Kidney (tissue), 13 donors: ENCODE measurements at regions not wholly inside any gene's neighbourhood (a gene's known extent, or its start where the extent isn't known, plus 50 kb on each side); places are given as distances from the start of the nearest gene placed in this dataset.

Source experiments
- DNase-seq, 5 donors: peaks; one replicate each; pipeline ENCODE4 v3.0.0-alpha.2; 2013 to 2020
- FAIRE-seq: peaks from 2 replicates; lab custom pipeline; 2012; peaks lifted over from hg19 to GRCh38; lab: Jason Lieb, UNC
- H3K27ac ChIP-seq, 2 donors: one replicate each; pipeline ENCODE4 v1.7.0; 2013; ENCODE audit warnings: low read depth in 2 of 2, low read length in 2 of 2, inconsistent platforms in 1 of 2
- H3K27me3 ChIP-seq: one replicate; pipeline ENCODE4 v1.7.1; 2013; ENCODE audit warnings: low read length, inconsistent platforms; ENCODE audit not compliant: control insufficient read depth, insufficient read depth
- H3K36me3 ChIP-seq, 3 donors: one replicate each; pipeline versions ENCODE4 v1.7.0 to v1.7.1; 2013; ENCODE audit warnings: low read length in 3 of 3, control low read depth in 1 of 3, inconsistent platforms in 1 of 3; ENCODE audit not compliant: insufficient read depth in 3 of 3, control insufficient read depth in 2 of 3
- H3K4me1 ChIP-seq, 3 donors: one replicate each; pipeline versions ENCODE4 v1.7.0 to v1.7.1; 2013; ENCODE audit warnings: low read length in 3 of 3, inconsistent platforms in 1 of 3, low read depth in 1 of 3; ENCODE audit not compliant: control insufficient read depth in 2 of 3, insufficient read depth in 2 of 3
- H3K4me3 ChIP-seq, 3 donors: one replicate each; pipeline versions ENCODE4 v1.7.0 to v1.8.1; 2013; ENCODE audit warnings: low read length in 3 of 3, control low read depth in 1 of 3, inconsistent platforms in 1 of 3
- H3K9ac ChIP-seq, 3 donors: one replicate each; pipeline versions ENCODE4 v1.7.0 to v1.7.1; 2013; ENCODE audit warnings: low read length in 3 of 3, control low read depth in 1 of 3, inconsistent platforms in 1 of 3
- H3K9me3 ChIP-seq, 3 donors: one replicate each; pipeline versions ENCODE4 v1.7.0 to v1.7.1; 2013; ENCODE audit warnings: low read length in 3 of 3, control low read depth in 1 of 3, inconsistent platforms in 1 of 3; ENCODE audit not compliant: control insufficient read depth in 2 of 3, insufficient read depth in 1 of 3
- intact Hi-C: fragments of 100-400 bp; cut with DNase I; formaldehyde crosslinking; loops from one replicate; pipeline ENCODE4 v1.11.1; 2022
- TF ChIP-seq, protein P1 (sequence below): IDR thresholded peaks from 3 replicates; pipeline ENCODE4 v1.5.1; 2012; ENCODE audit warnings: mild to moderate bottlenecking, moderate library complexity, borderline replicate concordance; ENCODE audit not compliant: insufficient read depth; ENCODE audit errors: extremely low read depth
- donor health status: control.
- donor health status: control.
- donor health status: control.
- donor health status: control.
- donor health status: control.
- donor health status: DM: yes; HTN: yes; CAD: no.
- donor health status: Normal renal cell carcinoma (clear cell type).

DNA sequence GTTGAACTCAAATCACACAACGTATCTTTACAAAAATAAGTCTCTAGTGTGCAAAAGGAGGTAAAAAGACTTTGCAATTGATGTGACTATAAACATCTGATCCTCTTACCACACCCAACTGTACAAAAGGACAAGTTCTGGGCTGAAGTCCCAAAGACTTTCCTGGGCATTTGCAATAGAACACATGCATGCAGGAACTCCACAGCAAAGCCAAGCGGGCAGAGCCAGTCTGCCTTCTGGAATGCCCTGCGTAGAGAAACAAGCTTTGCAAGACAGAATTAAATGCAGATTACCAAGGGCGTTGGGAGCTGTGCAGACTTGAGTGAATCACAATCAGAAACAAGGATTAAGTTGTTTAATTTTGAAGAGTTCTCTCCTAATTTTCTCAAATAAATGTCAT is 208.4 kb upstream of the ZNF521 start:
- no peak overlapping the region for H3K9ac ChIP-seq
- H3K4me1 ChIP-seq: no peaks in the 10 kb centered on the region
- no peak overlapping the region for H3K27ac ChIP-seq
- no peaks in the 10 kb centered on the region for H3K36me3 ChIP-seq
- intact Hi-C loops: no loop called here
- no peak for FAIRE-seq
- no peaks in the 10 kb centered on the region for H3K9me3 ChIP-seq
- no peaks in the 10 kb centered on the region for H3K27me3 ChIP-seq
- H3K4me3 ChIP-seq: no peak overlapping the region
- DNase-seq: no peak
- TF ChIP-seq, protein P1, sequence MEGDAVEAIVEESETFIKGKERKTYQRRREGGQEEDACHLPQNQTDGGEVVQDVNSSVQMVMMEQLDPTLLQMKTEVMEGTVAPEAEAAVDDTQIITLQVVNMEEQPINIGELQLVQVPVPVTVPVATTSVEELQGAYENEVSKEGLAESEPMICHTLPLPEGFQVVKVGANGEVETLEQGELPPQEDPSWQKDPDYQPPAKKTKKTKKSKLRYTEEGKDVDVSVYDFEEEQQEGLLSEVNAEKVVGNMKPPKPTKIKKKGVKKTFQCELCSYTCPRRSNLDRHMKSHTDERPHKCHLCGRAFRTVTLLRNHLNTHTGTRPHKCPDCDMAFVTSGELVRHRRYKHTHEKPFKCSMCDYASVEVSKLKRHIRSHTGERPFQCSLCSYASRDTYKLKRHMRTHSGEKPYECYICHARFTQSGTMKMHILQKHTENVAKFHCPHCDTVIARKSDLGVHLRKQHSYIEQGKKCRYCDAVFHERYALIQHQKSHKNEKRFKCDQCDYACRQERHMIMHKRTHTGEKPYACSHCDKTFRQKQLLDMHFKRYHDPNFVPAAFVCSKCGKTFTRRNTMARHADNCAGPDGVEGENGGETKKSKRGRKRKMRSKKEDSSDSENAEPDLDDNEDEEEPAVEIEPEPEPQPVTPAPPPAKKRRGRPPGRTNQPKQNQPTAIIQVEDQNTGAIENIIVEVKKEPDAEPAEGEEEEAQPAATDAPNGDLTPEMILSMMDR: no peak

DNA sequence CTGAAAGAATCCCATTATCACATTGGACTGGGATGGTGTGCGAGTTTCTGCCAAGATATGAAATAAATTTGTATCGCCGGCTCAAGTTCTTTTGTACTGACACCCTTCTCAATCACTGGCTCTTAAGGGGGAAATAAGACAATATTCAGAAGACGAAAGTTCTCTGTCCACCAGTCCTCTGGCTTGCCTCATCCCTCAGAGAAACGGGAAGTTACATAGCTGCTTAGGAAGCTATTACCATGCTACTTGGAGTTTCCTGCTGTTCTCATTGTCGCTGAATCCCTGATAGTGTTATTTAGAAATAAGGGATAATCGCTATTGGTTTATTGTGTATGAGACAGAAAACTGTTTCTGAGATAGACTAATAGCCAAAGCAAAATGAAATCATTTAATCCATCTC is 205.0 kb upstream of the ZNF521 start:
- FAIRE-seq (no peak), DNase-seq (no peak)
- no peak overlapping the region for H3K27ac ChIP-seq
- H3K4me3 ChIP-seq: no peak overlapping the region
- no peaks in the 10 kb centered on the region for H3K4me1 ChIP-seq
- intact Hi-C loops: no loop called here
- no peaks in the 10 kb centered on the region for H3K9me3 ChIP-seq
- H3K27me3 ChIP-seq: no peaks in the 10 kb centered on the region
- TF ChIP-seq, protein P1: no peak
- no peaks in the 10 kb centered on the region for H3K36me3 ChIP-seq
- H3K9ac ChIP-seq: no peak overlapping the region

DNA sequence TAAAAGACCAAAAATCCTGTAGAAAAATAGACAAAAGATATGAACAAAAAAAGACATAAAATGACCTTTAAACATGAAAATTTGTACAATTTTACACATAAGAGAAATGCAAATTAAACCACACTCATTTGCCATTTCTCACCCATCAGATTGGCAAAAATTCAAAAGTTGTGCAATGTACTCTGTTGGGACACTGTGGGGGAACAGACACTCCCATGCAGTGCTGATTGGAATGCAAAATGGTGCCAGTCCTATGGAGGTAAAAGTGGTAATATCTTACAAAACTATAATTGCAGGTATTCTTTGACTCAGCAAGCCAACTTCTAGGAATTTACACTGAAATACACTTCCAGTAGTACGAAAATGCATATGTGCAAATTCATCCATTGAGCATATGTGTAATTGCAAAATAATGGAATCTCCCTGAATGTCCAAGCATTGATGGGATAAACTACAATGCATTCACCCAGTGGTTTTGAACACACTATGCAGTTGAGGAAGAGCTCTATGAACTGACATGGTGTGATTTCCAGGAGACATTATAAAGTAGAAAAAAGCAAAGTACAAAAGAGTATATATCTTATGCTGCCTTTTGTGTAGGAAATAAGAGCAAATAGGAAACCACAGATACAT is 201.8 kb upstream of the ZNF521 start:
- TF ChIP-seq, protein P1: no peak

More for the DNA sequence above, 201.8 kb upstream of the ZNF521 start:
- Histone ChIP-seq H3K4me1 (no peaks in the 10 kb centered on the region), H3K9ac (no peak overlapping the region), H3K4me3 (no peak overlapping the region), H3K27me3 (no peaks in the 10 kb centered on the region), H3K9me3 (no peaks in the 10 kb centered on the region), H3K36me3 (no peaks in the 10 kb centered on the region), H3K27ac (no peak overlapping the region)
- peak; percentile 35 for FAIRE-seq
- intact Hi-C loops: no loop called here
- no peak for DNase-seq
